GM21737 (cell line): ENCODE measurements at regions not wholly inside any gene's neighbourhood (a gene's known extent, or its start where the extent isn't known, plus 50 kb on each side); places are given as distances from the start of the nearest gene placed in this dataset.

Experiments used
- ATAC-seq: cut with Tn5 transposase; IDR thresholded peaks from one replicate; pipeline ENCODE4 v1.9.1; 2021; ENCODE audit warnings: mild to moderate bottlenecking, moderate library complexity; ENCODE audit not compliant: unreplicated experiment

DNA sequence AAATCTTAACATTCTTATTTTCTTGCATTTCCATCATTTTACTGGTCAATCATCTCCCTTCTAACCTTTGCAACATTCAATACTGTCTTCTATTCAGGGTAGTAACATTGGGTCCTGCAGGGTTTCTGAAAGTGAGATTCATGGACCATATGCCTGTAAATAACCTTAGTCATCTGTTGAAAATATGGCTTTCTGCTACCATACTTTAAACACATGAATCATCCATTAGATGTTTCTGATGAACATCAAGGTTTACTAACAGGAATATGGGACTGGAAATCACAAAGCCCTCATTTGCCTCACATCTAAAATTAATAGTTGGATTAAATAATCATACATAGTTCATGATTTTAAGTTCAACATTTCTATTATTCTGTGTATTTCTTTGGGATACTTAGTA lies 475.9 kb upstream of the MARCKS start:
- ATAC-seq = no peak

- ATAC-seq = peak; percentile 91
These were observed 475.2 kb upstream of the MARCKS start for GRCh38 chr6:113381959-113382358.

DNA sequence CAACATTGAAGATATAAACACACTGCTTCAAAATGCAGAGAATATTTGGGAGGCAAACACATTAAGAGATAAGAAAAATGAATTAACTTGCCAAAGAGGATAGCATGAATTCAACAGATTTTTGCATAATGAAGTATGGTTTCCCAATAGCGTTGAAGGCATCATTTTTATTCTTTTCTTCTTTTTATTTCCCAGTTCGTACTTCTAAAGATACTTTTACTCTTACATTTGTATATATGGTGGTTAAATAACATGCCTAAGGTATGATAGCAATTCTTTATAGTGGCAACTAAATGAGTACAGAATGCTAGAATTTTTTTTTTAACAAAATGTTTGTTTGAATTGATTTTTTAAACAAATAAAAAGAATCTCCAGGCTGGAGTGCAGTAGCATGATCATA lies 473.4 kb upstream of the MARCKS start:
- no peak for ATAC-seq

GRCh38 chr6:113385020-113385431 lies 472.1 kb upstream of the MARCKS start:
- ATAC-seq = no peak

DNA sequence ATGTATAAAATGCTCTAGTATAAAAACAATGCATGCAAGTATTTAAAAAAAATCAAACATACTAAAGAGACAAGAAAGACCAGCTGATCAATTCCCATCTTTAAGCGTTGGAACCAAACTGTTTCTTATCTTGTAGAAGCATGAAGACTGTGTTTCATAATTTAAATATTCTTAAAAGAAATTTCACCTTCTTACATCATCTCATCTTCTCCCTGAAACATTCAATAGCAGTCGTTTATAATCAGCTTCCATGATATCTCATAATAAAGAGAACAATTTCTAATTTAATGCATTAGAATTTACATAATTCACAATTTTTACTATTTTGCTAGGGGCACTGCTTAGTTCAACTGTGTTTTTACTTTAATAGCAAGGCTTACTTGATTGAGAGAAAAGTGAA lies 468.1 kb upstream of the MARCKS start:
- no peak for ATAC-seq

GRCh38 chr6:113392551-113393055 lies 464.5 kb upstream of the MARCKS start:
- ATAC-seq = no peak

DNA sequence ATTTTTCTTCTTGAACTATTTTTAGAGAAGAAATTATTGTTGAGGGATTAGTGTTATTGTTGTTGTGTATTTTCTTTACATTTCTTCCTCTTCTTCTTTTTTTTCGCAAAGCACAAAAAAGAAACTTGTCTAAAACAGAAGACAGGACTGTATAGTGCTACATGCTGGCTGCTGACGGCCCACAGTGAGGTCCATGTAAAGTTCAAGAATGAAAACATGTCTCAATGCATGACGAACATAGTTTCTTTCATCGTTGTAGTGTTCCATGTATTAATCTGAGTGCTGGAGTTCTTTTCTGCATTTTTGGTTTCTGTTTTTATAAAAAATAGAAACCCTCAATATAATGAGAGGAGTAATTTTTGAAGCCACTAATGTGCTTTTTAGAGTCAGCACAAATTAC lies 462.9 kb upstream of the MARCKS start:
- no peak for ATAC-seq

GRCh38 chr6:113394729-113395128 lies 462.4 kb upstream of the MARCKS start:
- ATAC-seq = no peak

DNA sequence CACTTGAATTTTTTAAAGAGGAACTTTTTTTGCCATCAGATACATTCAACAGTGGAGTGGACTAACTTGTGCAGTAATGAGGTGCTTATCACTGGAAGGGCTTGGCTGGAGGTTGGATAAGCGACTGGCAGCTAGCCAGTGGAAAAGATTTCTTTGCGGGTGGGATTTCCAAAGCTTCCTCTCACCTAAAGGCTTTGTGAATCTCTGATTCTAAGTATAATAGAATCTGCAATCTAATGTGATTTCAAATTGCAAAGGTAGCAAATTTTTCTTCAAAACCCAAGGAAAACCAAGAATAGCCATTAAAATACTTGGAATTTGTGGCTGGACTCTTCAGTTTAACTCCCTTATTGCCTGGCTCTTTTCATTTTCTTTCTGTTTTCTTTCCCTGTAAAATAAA lies 460.4 kb upstream of the MARCKS start:
- ATAC-seq = no peak

GRCh38 chr6:113397236-113397635 lies 459.9 kb upstream of the MARCKS start:
- ATAC-seq = no peak

- ATAC-seq = no peak
These were observed 455.9 kb upstream of the MARCKS start for GRCh38 chr6:113401231-113401630.

DNA sequence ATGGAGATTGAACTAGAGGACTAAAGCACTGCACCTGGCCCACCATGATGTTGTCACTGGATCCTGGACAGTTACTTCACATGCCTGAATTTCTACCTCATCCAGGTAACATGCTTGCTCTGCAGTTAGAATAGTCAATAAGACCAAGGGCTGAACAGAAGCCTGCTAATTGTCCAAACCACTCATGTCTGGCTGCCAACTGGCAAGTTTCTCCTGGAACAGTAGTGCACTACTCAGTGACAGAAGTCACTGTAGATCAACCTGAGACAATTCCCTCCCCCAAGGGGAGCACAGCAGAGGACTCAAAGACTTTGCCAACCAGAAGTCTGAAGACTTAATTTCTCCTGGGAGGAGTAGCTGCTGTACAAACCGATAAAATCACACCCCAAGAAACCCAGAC lies 454.6 kb upstream of the MARCKS start:
- ATAC-seq = no peak

GRCh38 chr6:113403966-113404595 lies 453.1 kb upstream of the MARCKS start:
- no peak for ATAC-seq

DNA sequence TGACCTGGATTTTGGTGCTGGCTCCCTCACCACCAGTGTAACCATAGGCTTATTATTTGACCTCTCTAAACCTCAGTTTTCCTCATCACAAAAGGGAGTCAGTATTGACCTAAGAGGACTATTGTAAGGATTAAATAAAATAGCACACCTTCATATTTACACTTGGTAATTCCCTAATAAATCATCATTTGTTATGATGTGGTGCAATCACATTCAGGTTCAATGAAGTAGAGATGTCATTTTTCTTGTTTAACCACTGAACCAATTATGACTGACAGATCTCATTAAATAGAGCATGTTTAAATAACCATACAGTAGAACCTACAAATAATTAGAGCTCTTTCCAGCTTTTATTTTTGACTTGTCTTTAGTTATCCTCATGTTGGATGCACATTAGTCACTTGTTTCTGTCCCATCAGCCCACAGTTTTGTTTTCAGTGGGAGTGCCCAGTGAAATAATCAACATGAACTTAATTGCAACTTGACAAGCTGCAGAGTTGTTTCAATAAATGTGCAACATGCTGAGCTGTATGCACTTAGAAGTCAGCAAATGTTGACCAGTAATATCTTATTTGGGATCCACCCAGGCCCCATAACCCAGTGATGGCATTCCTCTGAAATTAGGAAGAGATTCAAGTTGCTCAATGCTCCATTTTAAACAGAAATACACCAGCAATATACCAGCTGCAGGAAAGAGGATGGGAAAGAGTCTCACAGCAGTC lies 451.7 kb upstream of the MARCKS start:
- ATAC-seq = no peak

DNA sequence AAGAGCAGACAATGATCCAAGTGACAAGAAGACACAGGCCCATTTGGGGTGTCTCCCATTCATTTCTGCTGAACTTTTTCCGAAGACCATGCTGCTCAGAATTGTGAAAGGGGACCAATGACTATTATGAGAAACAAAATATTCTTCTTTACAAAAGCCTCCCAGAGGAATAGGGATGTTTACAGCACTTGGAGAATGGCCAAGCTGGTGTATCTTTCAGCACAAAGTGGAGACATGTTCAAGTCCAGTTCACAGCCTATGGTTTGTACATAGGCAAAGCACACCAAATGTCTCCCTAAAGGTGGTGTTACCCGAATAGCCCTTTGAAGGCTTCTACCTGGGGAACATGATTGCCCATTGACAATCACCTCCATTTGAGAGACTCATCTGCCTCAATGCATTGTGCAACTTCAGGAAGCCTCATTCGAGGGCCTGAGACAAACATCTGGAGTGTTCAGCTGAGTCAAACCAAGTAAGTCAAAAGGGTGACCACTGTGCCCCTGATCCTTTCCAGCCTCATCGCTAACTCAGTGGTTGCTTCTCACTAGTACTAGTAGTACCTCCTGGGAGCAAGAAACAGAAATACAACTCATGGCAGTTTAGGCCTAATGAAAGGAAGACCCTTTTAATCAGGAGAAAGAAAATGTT lies 451.0 kb upstream of the MARCKS start:
- ATAC-seq = no peak

GRCh38 chr6:113411011-113411410 lies 446.1 kb upstream of the MARCKS start:
- ATAC-seq = no peak

DNA sequence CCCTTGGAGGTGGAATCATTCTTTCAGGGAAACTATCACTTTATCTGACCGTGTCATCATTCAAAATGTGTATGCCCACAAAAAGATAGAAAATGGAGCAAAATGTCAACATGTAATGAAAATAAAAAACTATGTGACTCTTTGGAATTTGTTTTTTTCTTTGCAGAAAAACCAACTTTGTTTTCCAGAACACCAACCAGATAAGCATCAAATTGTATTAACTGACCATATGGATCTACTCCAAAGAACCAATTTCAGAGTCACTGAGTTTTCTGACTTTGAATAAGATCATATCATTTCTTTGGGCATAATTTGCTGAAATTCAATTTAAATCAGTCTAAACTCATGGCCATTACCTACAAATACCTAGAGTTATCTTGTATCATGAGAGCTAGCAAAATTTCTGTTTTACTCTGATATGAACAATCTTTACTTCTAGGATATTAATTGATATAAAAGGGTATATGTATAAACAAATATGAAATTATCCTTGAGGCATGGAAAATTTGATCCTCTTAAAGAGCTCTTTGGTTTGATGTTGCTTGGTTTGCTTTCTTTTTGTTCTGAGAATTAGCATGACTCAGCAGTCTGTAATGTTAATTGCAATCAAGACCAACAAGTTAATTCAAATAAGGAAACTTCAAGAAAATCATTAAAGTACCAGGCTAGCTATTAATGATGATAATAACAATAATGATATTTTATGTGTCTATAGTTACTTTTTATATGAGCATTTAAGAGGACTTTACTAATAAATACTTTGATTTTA lies 444.4 kb upstream of the MARCKS start:
- ATAC-seq = no peak

DNA sequence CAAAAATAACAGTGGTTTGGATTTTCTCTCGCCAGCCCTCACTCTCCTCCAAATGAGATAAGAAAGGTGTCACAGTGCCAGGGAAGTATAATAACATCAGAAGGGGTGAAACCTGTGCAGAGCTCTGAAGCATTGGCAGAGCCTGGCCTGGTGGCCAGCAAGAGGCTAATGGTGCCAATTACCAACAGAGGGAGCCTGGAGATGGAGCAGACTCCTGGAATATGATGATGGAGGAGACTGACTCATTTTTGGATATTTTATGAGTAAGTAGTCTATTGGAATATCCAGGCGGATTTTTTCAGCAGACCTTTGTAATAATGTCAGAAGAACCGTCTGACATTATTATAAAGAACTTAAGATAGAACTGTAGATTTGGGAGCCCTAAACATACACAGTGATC lies 442.6 kb upstream of the MARCKS start:
- ATAC-seq = no peak

- no peak for ATAC-seq
These were observed 441.0 kb upstream of the MARCKS start for GRCh38 chr6:113416170-113416569.

DNA sequence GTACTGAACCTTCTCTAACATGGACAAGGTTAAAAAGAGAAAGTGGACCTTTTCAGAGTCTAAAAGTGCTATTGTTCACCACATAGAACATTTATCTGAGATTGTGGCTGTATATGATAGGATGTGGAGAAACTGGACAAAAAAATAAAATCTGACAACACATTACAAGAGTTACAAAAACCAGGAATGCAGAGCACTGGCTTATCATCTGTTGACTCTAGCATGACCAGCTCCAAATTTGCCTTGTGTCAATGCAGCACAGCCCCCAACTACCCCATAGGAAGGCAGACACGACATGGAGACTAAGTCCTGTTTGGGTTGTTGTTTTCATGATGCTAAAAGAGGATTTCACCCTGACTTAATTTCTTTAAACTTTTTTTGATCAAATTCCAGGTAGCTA lies 436.9 kb upstream of the MARCKS start:
- ATAC-seq = no peak

GRCh38 chr6:113421997-113422396 lies 435.1 kb upstream of the MARCKS start:
- ATAC-seq = no peak
